T-helper 17 cell (primary cell): ENCODE measurements at regions not wholly inside any gene's neighbourhood (a gene's known extent, or its start where the extent isn't known, plus 50 kb on each side); places are given as distances from the start of the nearest gene placed in this dataset.

Experiments used
- ATAC-seq: fragments of 150-1000 bp; cut with Tn5 transposase; 2 replicates; pipeline ENCODE4 v1.10.0; 2021; ENCODE audit warnings: mild to moderate bottlenecking, moderate library complexity
- DNase-seq, 3 donors: peaks; one replicate each; pipeline versions ENCODE4 v3.0.0 to v3.0.0-alpha.2; 2020 to 2021
- H3K9me3 ChIP-seq: one replicate; pipeline ENCODE4 v1.7.0; 2013; ENCODE audit warnings: low read length, mild to moderate bottlenecking; ENCODE audit not compliant: control insufficient read depth, poor library complexity, severe bottlenecking
- H3K27ac Mint-ChIP-seq: one replicate; pipeline ENCODE4 v1.8.0; 2022; ENCODE audit warnings: mild to moderate bottlenecking, moderate library complexity, mixed read lengths
- H3K27me3 Mint-ChIP-seq: one replicate; pipeline ENCODE4 v1.8.0; 2022; ENCODE audit warnings: mixed read lengths
- H3K36me3 Mint-ChIP-seq: one replicate; pipeline ENCODE4 v1.8.0; 2022; ENCODE audit warnings: low read depth, mixed read lengths
- H3K4me1 Mint-ChIP-seq: one replicate; pipeline ENCODE4 v1.8.0; 2022; ENCODE audit warnings: mild to moderate bottlenecking, mixed read lengths
- H3K4me3 Mint-ChIP-seq: one replicate; pipeline ENCODE4 v1.8.0; 2022; ENCODE audit warnings: mild to moderate bottlenecking, moderate library complexity, mixed read lengths

DNA sequence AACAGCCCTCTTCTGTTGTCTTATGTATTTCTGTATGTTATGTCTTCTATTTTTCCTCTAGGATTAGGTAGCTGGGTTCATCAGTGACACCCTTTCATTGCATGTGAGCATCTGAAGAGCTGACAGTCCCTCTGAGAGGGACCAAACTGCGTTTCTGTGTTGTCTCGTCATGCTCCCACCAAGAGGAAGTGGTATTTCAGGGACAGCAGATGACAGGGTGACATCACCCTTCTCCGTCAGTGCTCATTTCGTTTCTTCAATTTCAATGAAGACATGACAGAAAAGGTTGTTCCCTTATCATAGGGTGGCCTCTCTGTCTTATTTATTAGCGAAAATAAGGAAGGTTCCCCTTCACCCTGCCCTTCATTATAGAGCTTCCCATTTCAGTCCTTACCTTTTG is 225.9 kb upstream of the NR4A3 start:
- Mint-ChIP-seq H3K36me3 (no peaks in the 10 kb centered on the region), H3K4me1 (peaks cover 2% of the 10 kb centered on the region), H3K27me3 (peaks cover 26% of the 10 kb centered on the region), H3K27ac (no peak overlapping the region), H3K4me3 (no peak overlapping the region)
- ATAC-seq (peak; percentile 70), DNase-seq (no peak)
- no peaks in the 10 kb centered on the region for H3K9me3 ChIP-seq

DNA sequence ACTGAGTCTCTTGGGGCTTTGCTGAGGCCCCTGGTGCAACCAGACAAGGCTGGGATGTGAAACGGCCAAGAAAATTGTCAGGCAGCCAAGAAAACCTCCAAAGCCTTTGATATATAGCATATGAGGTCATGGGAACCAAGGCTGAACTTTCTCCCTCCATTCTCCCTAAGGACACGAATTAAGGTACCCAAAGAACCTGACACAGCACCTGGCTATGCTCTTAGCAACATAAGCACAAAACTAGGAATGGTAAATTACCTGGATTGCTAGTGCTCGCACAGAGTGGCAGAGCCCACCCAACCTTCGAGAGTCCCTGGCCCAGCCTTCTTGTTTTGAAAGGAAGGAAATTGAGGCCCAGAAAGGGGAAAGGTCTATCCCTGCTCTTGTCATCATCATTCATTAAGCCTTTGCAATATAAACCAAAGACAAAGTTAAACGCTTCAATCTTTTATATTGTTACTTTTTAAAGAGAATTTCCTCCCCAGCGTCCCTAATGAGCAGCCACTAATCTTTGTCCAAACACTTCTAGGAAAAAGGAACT is 220.0 kb upstream of the NR4A3 start:
- Mint-ChIP-seq H3K4me3 (no peak overlapping the region), H3K27ac (no peak overlapping the region), H3K4me1 (no peaks in the 10 kb centered on the region), H3K36me3 (no peaks in the 10 kb centered on the region), H3K27me3 (no peaks in the 10 kb centered on the region)
- DNase-seq (no peak), ATAC-seq (no peak)
- no peaks in the 10 kb centered on the region for H3K9me3 ChIP-seq

DNA sequence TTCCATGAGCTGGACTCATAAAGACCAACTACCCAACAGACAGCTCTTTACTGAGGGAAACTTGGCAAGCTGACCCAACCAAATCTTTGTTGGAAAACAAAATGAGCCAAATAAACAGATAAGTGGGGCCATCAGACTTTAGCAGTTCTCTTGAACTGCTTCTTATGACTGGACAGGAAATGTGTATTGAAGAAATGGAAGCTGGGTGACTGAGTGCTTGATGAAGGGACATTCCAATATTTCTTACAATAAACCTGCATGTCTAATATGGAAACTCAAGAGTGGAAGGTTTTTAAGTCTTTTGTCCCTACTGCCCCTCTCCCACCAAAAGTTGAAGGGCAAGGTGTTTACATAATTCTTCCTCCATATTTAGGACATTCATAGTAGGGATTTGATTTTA is 218.8 kb upstream of the NR4A3 start:
- Mint-ChIP-seq H3K4me3 (no peak overlapping the region), H3K27me3 (peaks cover 4% of the 10 kb centered on the region), H3K36me3 (no peaks in the 10 kb centered on the region), H3K27ac (no peak overlapping the region), H3K4me1 (no peaks in the 10 kb centered on the region)
- DNase-seq (no peak), ATAC-seq (no peak)
- H3K9me3 ChIP-seq = no peaks in the 10 kb centered on the region

DNA sequence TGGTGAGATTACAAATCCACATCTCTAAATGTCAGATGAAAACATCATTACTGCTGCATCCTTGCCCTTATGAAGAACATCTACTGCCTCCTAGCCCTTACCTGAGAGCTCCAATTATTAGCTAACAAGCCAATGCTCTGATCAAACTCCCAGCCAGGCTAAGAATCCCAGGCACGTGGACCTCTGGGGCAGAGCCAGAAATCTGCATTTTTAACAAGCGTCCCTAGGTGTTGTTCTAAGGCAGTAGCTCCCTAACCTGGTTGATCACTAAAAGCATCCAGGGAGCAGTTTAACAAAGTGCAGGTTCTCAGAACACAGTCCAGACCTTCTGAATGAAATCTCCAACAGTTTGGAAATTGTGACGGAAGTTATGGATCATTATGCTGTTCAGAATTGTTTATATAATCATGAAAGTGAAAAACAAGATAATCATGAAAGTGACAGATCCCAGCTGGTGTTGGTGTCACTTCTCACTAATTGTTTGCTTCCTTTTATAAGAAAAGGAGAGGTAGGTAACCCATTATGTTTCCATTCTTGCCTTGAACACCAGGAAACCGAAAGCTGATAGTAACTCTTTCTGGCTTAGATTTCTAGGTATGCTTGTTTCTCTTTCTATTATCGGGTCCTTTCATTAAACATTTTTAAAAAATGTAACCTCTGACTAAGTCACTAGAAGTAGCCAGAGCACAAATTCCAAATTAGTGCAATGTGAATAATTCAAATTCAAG is 216.5 kb upstream of the NR4A3 start:
- peaks cover 26% of the 10 kb centered on the region for H3K27me3 Mint-ChIP-seq
- H3K36me3 Mint-ChIP-seq = no peaks in the 10 kb centered on the region
- DNase-seq (no peak), ATAC-seq (no peak)
- no peaks in the 10 kb centered on the region for H3K4me1 Mint-ChIP-seq
- no peak overlapping the region for H3K27ac Mint-ChIP-seq
- no peak overlapping the region for H3K4me3 Mint-ChIP-seq
- no peaks in the 10 kb centered on the region for H3K9me3 ChIP-seq

DNA sequence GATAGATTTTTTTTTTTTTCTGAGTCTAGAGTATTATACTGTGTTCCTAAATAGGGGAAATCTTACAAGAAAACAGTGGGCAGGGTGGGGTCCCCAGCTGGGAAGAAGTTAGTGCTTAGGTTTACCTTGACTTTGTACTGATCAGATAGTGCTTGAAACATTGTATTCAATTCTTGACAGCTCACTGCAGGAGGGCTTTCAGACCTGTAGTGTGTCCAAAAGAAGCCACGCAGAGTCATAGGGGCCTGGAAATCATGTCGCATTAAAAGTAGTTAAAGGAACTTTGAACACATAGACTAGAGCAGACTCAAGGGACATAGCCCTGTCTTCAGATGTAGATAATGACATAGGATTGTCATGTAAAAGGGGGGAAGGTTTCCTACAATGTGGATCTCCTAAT is 215.4 kb upstream of the NR4A3 start:
- H3K27ac Mint-ChIP-seq = no peak overlapping the region
- H3K4me1 Mint-ChIP-seq = no peaks in the 10 kb centered on the region
- ATAC-seq = no peak
- no peak for DNase-seq
- peaks cover 35% of the 10 kb centered on the region for H3K27me3 Mint-ChIP-seq
- no peaks in the 10 kb centered on the region for H3K9me3 ChIP-seq
- H3K36me3 Mint-ChIP-seq = peaks cover 4% of the 10 kb centered on the region
- no peak overlapping the region for H3K4me3 Mint-ChIP-seq

DNA sequence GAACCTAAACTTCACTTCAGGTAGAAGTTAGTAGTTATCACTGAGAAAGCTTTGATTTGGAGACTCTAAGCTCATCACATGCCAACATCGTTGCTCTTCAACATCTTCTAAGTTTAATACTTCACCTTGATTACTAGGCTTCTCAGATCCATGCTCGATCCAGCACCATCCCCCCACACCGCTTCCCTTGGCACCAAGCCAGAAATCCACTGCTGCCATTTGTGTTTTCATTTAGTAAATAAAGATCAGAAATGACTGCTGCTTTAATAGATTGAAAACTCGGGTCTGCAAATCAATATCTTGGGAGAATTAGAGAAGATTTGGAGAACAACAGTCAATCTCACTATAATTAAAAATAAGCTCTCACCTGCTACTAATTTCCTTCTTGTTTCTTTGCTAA is 214.7 kb upstream of the NR4A3 start:
- Mint-ChIP-seq H3K4me3 (no peak overlapping the region), H3K36me3 (peaks cover 4% of the 10 kb centered on the region), H3K27ac (no peak overlapping the region), H3K27me3 (peaks cover 38% of the 10 kb centered on the region), H3K4me1 (no peaks in the 10 kb centered on the region)
- no peak for DNase-seq
- ATAC-seq = no peak
- no peaks in the 10 kb centered on the region for H3K9me3 ChIP-seq

DNA sequence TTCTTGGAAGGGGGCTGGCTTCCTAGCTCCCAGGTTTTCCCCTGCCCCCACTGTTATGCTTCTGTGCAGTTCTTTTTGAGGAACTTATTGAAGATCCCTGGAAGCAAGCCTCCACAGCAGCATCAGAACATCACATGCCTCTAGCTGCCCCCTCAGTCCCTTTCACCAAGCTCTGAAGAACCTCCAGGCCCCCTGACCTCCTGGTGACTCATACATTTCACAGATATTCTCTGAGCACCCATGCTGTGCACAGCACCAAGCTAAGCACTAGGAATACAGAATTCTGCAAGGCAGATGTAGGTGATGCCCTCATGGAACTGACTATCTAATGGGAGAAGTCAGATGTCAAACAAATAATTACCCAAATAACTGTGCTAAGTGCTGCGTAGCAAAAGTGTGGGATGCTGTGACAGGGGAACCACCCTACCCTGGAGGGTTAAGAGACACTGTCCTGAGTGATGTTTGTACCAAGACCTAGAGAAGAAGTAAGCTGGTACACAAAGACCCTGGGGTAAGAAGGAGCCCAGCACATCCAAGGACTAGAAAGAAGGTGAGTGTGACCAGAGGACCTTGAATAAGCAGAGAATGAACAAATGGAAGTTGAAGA is 213.7 kb upstream of the NR4A3 start:
- no peaks in the 10 kb centered on the region for H3K9me3 ChIP-seq
- DNase-seq = no peak
- peaks cover 47% of the 10 kb centered on the region for H3K27me3 Mint-ChIP-seq
- H3K4me1 Mint-ChIP-seq = no peaks in the 10 kb centered on the region
- H3K27ac Mint-ChIP-seq = no peak overlapping the region
- peaks cover 4% of the 10 kb centered on the region for H3K36me3 Mint-ChIP-seq
- H3K4me3 Mint-ChIP-seq = no peak overlapping the region
- ATAC-seq = no peak

DNA sequence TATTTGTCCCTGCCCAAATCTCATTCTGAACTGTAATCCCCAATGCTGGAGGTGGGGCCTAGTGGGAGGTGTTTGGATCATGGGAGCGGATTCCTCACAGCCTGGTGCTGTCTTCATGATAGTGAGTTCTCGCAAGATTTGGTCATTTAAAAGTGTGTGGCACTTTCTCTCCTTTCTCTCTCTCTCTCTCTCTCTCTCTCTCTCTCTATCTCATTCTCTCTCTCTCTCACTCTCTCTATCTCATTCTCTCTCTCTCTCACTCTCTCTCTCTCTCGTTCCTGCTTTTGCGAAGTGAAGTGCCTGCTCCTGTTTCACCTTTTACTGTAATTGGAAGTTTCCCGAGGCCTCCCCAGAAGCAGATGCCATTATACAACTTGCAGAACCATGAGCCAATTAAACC is 207.3 kb upstream of the NR4A3 start:
- Mint-ChIP-seq H3K4me1 (no peaks in the 10 kb centered on the region), H3K4me3 (no peak overlapping the region), H3K27ac (no peak overlapping the region), H3K27me3 (peaks cover 34% of the 10 kb centered on the region), H3K36me3 (peaks cover 4% of the 10 kb centered on the region)
- no peak for DNase-seq
- no peaks in the 10 kb centered on the region for H3K9me3 ChIP-seq
- ATAC-seq = no peak

DNA sequence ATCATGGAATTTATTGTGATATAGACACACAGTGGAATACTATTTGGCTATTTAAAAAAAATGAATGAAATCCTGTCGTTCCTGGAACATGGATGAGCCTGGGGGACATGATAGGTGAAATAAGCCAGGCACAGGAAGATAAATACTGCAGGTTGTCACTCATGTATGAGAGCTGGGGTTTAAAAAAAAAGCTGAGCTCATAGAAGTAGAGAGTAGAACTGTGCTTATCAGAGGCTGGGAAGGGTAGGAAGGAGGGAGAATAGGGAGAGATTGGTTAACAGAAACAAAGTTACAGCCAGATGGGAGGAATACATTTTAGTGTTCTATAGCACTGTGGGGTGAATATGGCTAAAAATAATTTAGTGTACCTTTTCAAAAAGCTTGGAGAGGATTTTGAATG is 200.6 kb upstream of the NR4A3 start:
- ATAC-seq (no peak), DNase-seq (no peak)
- no peaks in the 10 kb centered on the region for H3K4me1 Mint-ChIP-seq
- no peaks in the 10 kb centered on the region for H3K9me3 ChIP-seq
- no peak overlapping the region for H3K4me3 Mint-ChIP-seq
- H3K27ac Mint-ChIP-seq = no peak overlapping the region
- peaks cover 17% of the 10 kb centered on the region for H3K27me3 Mint-ChIP-seq
- no peaks in the 10 kb centered on the region for H3K36me3 Mint-ChIP-seq

DNA sequence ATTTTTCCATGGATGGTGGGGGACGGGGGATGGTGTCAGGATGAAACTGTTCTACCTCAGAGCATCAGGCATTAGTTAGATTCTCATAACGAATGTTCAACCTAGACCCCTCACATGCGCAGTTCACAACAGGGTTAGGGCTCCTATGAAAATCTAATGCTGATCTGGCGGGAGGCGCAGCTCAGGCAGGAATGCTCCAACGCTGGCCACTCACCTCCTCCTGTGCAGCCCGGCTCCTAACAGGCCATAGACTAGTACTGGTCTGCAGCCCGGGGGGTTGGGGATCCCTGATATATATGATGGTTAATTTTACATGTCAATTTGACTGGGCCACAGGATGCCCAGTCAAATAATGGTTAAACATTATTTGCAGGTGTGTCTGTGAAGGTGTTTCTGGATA is 199.0 kb upstream of the NR4A3 start:
- ATAC-seq = no peak
- Mint-ChIP-seq H3K27me3 (peaks cover 17% of the 10 kb centered on the region), H3K4me1 (no peaks in the 10 kb centered on the region), H3K27ac (no peak overlapping the region), H3K36me3 (no peaks in the 10 kb centered on the region), H3K4me3 (no peak overlapping the region)
- DNase-seq = no peak
- H3K9me3 ChIP-seq = no peaks in the 10 kb centered on the region

DNA sequence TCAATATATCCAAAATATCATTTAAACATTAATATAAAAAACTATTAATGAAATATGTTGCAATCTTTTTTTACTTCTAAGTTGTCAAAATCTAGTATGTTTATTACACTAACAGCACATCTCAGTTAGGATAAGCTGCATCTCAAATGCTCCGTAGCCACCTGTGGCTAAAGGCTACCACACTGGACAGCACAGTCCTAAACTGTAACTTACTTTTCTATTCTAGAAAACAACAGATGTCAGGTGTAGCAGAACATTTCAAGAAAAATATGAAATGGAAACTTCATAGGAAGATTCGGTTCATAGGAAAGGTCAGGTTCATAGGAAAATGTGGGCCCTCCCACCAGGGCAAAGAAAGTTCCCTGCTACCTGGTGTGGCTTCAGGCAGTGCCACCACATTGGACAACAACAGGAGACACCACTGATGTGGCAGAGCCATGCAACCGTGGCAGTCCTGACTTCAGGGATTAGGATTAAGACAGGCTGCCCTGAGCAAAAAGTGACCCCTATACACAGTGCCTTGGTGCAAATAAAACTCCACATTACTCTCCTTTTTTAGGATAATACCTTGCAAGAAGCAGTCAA is 197.8 kb upstream of the NR4A3 start:
- Mint-ChIP-seq H3K4me3 (no peak overlapping the region), H3K27me3 (peaks cover 17% of the 10 kb centered on the region), H3K4me1 (no peaks in the 10 kb centered on the region), H3K36me3 (no peaks in the 10 kb centered on the region), H3K27ac (no peak overlapping the region)
- no peak for ATAC-seq
- no peak for DNase-seq
- no peaks in the 10 kb centered on the region for H3K9me3 ChIP-seq

DNA sequence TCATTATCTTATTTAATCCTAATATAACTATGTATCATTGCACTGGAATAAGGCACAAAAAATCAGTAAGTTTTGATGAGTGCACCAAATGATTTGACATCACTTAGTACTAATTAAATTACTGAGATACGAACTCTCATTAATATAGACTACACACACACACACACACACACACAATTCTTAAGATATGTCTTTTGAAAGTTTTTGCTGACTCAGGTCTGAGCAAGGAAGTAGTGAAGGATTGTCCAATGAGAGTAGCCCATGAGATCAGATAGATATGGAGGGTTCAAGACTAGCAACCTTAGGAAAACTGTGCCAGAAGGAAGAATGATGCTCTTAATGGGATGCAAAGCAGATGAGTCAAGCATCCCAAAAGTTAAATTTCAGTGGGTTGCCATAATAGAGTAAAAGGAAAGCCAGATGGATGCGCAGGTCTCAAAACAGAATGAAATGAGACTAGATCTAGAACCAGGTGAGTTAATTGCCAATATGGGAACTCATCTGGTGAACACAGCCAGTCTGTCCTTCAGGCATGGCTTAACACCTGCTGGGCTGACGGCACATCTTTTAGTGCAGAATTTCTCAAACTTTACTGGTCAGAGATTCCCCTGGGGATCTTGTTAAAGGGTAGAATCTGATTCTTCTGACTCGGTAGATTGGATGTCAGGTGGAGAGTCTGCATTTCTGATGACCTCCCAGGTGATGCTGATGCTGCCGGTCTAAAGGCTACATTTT is 197.0 kb upstream of the NR4A3 start:
- H3K4me3 Mint-ChIP-seq = no peak overlapping the region
- DNase-seq = no peak
- no peaks in the 10 kb centered on the region for H3K4me1 Mint-ChIP-seq
- no peak overlapping the region for H3K27ac Mint-ChIP-seq
- no peak for ATAC-seq
- H3K36me3 Mint-ChIP-seq = no peaks in the 10 kb centered on the region
- no peaks in the 10 kb centered on the region for H3K9me3 ChIP-seq
- peaks cover 14% of the 10 kb centered on the region for H3K27me3 Mint-ChIP-seq

DNA sequence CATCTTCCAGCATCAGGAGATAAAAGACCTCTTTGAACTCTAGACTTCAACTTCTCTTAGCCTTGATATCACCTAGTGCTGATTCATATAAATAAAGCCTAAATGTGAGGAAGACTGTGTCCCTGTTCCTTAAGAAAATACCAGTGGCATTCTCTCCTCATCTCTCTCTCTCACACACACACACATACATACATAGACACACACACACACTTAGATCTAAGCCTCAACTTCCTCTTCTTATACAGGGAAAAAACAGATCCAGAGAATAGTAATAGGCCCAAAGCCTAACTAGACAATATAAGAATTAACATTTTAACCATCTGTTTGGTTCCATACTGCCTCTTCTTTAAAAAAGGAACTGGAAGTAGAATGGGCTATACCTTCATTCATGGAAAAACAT is 195.3 kb upstream of the NR4A3 start:
- Mint-ChIP-seq H3K4me1 (no peaks in the 10 kb centered on the region), H3K27ac (no peak overlapping the region), H3K4me3 (no peak overlapping the region), H3K27me3 (peaks cover 8% of the 10 kb centered on the region), H3K36me3 (no peaks in the 10 kb centered on the region)
- H3K9me3 ChIP-seq = no peaks in the 10 kb centered on the region
- no peak for DNase-seq
- ATAC-seq = no peak
